ENCODE measurements at regions not wholly inside any gene's neighbourhood (a gene's known extent, or its start where the extent isn't known, plus 50 kb on each side); places are given as distances from the start of the nearest gene placed in this dataset.
"Not testable (repeated sequence)": the region's sequence is repeated elsewhere in the genome, so short reads cannot be mapped to it uniquely, and the experiment has no call there.

GRCh38 chr6:67804808-67805207, 830.3 kb upstream of the ADGRB3 start:
- not testable (repeated sequence) for H3K79me1 ChIP-seq (ENCODE audit: low read depth, low read length); H3K9ac ChIP-seq (ENCODE audit: low read depth, low read length, poor library complexity); H2BK12ac ChIP-seq (ENCODE audit: low read length); H3K4me1 ChIP-seq (ENCODE audit: control insufficient read depth in 2 of 2, insufficient read depth in 1 of 2, low read depth in 1 of 2, low read length in 2 of 2); H4K8ac ChIP-seq (ENCODE audit: low read depth, low read length); H2AFZ ChIP-seq (ENCODE audit: low read length); H3K27ac ChIP-seq (replicated peaks; ENCODE audit: low read length); H4K91ac ChIP-seq (ENCODE audit: low read depth, low read length, poor library complexity); H3K36me3 ChIP-seq (replicated peaks in 1 of 2; ENCODE audit: control insufficient read depth in 2 of 2, insufficient read depth in 2 of 2, low read length in 2 of 2); H3K4ac ChIP-seq (ENCODE audit: low read length); H3K27me3 ChIP-seq (ENCODE audit: control insufficient read depth in 3 of 3, insufficient read depth in 3 of 3, low read depth in 1 of 3, low read length in 3 of 3); H3K23ac ChIP-seq (ENCODE audit: low read depth, low read length, poor library complexity); DNase-seq (ENCODE audit: low spot score); H2BK15ac ChIP-seq (ENCODE audit: low read length); H2BK120ac ChIP-seq (ENCODE audit: low read depth, low read length); H2BK5ac ChIP-seq (ENCODE audit: low read length); H3K18ac ChIP-seq (ENCODE audit: low read length); H3K14ac ChIP-seq (ENCODE audit: low read length); H3K9me3 ChIP-seq (replicated peaks in 1 of 2; ENCODE audit: control insufficient read depth in 2 of 2, insufficient read depth in 1 of 2, low read depth in 1 of 2, low read length in 2 of 2); H2AK5ac ChIP-seq (ENCODE audit: low read depth, low read length); H3K4me2 ChIP-seq (ENCODE audit: insufficient read depth, low read length, poor library complexity, severe bottlenecking); H3K4me3 ChIP-seq (ENCODE audit: low read length in 2 of 2)
- WGBS, 2 donors (ENCODE audit: extremely low coverage in 2 of 2, insufficient read length in 2 of 2, insufficient replicate concordance in 1 of 2) = no CpG with 5 or more reads among the region's 5 CpGs

- Histone ChIP-seq H2AK5ac (ENCODE audit: low read depth, low read length) (no peak overlapping the region), H3K23ac (ENCODE audit: low read depth, low read length, poor library complexity) (no peak overlapping the region), H4K91ac (ENCODE audit: low read depth, low read length, poor library complexity) (no peak overlapping the region), H3K36me3 (replicated peaks in 1 of 2; ENCODE audit: control insufficient read depth in 2 of 2, insufficient read depth in 2 of 2, low read length in 2 of 2) (no peaks in the 10 kb centered on the region), H3K9me3 (replicated peaks in 1 of 2; ENCODE audit: control insufficient read depth in 2 of 2, insufficient read depth in 1 of 2, low read depth in 1 of 2, low read length in 2 of 2) (no peaks in the 10 kb centered on the region), H3K4ac (ENCODE audit: low read length) (no peak overlapping the region), H3K18ac (ENCODE audit: low read length) (no peak overlapping the region), H3K79me1 (ENCODE audit: low read depth, low read length) (no peaks in the 10 kb centered on the region), H3K14ac (ENCODE audit: low read length) (no peak overlapping the region), H3K4me3 (ENCODE audit: low read length in 2 of 2) (no peak overlapping the region), H3K9ac (ENCODE audit: low read depth, low read length, poor library complexity) (no peak overlapping the region), H2BK12ac (ENCODE audit: low read length) (no peak overlapping the region), H3K27me3 (ENCODE audit: control insufficient read depth in 3 of 3, insufficient read depth in 3 of 3, low read depth in 1 of 3, low read length in 3 of 3) (no peaks in the 10 kb centered on the region), H3K4me2 (ENCODE audit: insufficient read depth, low read length, poor library complexity, severe bottlenecking) (no peak overlapping the region), H3K27ac (replicated peaks; ENCODE audit: low read length) (no peak overlapping the region), H2BK120ac (ENCODE audit: low read depth, low read length) (no peak overlapping the region), H4K8ac (ENCODE audit: low read depth, low read length) (no peak overlapping the region), H3K4me1 (ENCODE audit: control insufficient read depth in 2 of 2, insufficient read depth in 1 of 2, low read depth in 1 of 2, low read length in 2 of 2) (no peaks in the 10 kb centered on the region), H2BK15ac (ENCODE audit: low read length) (no peak overlapping the region), H2BK5ac (ENCODE audit: low read length) (no peak overlapping the region), H2AFZ (ENCODE audit: low read length) (no peak overlapping the region)
- no peak for DNase-seq (ENCODE audit: low spot score)
Measured at GRCh38 chr6:67802771-67803170, 832.3 kb upstream of the ADGRB3 start.

GRCh38 chr6:67792996-67793395, 842.1 kb upstream of the ADGRB3 start:
- Histone ChIP-seq H3K4me2 (ENCODE audit: insufficient read depth, low read length, poor library complexity, severe bottlenecking) (no peak overlapping the region), H3K4me3 (ENCODE audit: low read length in 2 of 2) (no peak overlapping the region), H3K27ac (replicated peaks; ENCODE audit: low read length) (no peak overlapping the region), H2AFZ (ENCODE audit: low read length) (no peak overlapping the region), H3K27me3 (ENCODE audit: control insufficient read depth in 3 of 3, insufficient read depth in 3 of 3, low read depth in 1 of 3, low read length in 3 of 3) (no peaks in the 10 kb centered on the region), H3K18ac (ENCODE audit: low read length) (no peak overlapping the region), H3K36me3 (replicated peaks in 1 of 2; ENCODE audit: control insufficient read depth in 2 of 2, insufficient read depth in 2 of 2, low read length in 2 of 2) (no peaks in the 10 kb centered on the region), H2AK5ac (ENCODE audit: low read depth, low read length) (no peak overlapping the region), H2BK15ac (ENCODE audit: low read length) (no peak overlapping the region), H2BK120ac (ENCODE audit: low read depth, low read length) (no peak overlapping the region), H2BK12ac (ENCODE audit: low read length) (no peak overlapping the region), H3K4me1 (ENCODE audit: control insufficient read depth in 2 of 2, insufficient read depth in 1 of 2, low read depth in 1 of 2, low read length in 2 of 2) (no peaks in the 10 kb centered on the region), H3K4ac (ENCODE audit: low read length) (no peak overlapping the region), H3K14ac (ENCODE audit: low read length) (no peak overlapping the region), H3K79me1 (ENCODE audit: low read depth, low read length) (no peaks in the 10 kb centered on the region), H3K9ac (ENCODE audit: low read depth, low read length, poor library complexity) (no peak overlapping the region), H4K91ac (ENCODE audit: low read depth, low read length, poor library complexity) (no peak overlapping the region), H4K8ac (ENCODE audit: low read depth, low read length) (no peak overlapping the region), H3K23ac (ENCODE audit: low read depth, low read length, poor library complexity) (no peak overlapping the region), H3K9me3 (replicated peaks in 1 of 2; ENCODE audit: control insufficient read depth in 2 of 2, insufficient read depth in 1 of 2, low read depth in 1 of 2, low read length in 2 of 2) (no peaks in the 10 kb centered on the region), H2BK5ac (ENCODE audit: low read length) (no peak overlapping the region)
- no peak for DNase-seq (ENCODE audit: low spot score)
- WGBS, 2 donors (ENCODE audit: extremely low coverage in 2 of 2, insufficient read length in 2 of 2, insufficient replicate concordance in 1 of 2) = no CpG with 5 or more reads among the region's 2 CpGs

- Histone ChIP-seq H2BK12ac (ENCODE audit: low read length) (no peak overlapping the region), H2AK5ac (ENCODE audit: low read depth, low read length) (no peak overlapping the region), H4K91ac (ENCODE audit: low read depth, low read length, poor library complexity) (no peak overlapping the region), H3K18ac (ENCODE audit: low read length) (no peak overlapping the region), H2BK120ac (ENCODE audit: low read depth, low read length) (no peak overlapping the region), H3K4ac (ENCODE audit: low read length) (no peak overlapping the region), H3K36me3 (replicated peaks in 1 of 2; ENCODE audit: control insufficient read depth in 2 of 2, insufficient read depth in 2 of 2, low read length in 2 of 2) (no peaks in the 10 kb centered on the region), H3K4me2 (ENCODE audit: insufficient read depth, low read length, poor library complexity, severe bottlenecking) (no peak overlapping the region), H3K27ac (replicated peaks; ENCODE audit: low read length) (no peak overlapping the region), H3K23ac (ENCODE audit: low read depth, low read length, poor library complexity) (no peak overlapping the region), H2BK5ac (ENCODE audit: low read length) (no peak overlapping the region), H2BK15ac (ENCODE audit: low read length) (no peak overlapping the region), H3K27me3 (ENCODE audit: control insufficient read depth in 3 of 3, insufficient read depth in 3 of 3, low read depth in 1 of 3, low read length in 3 of 3) (no peaks in the 10 kb centered on the region), H3K79me1 (ENCODE audit: low read depth, low read length) (no peaks in the 10 kb centered on the region), H2AFZ (ENCODE audit: low read length) (no peak overlapping the region), H3K14ac (ENCODE audit: low read length) (no peak overlapping the region), H3K9me3 (replicated peaks in 1 of 2; ENCODE audit: control insufficient read depth in 2 of 2, insufficient read depth in 1 of 2, low read depth in 1 of 2, low read length in 2 of 2) (no peaks in the 10 kb centered on the region), H3K4me1 (ENCODE audit: control insufficient read depth in 2 of 2, insufficient read depth in 1 of 2, low read depth in 1 of 2, low read length in 2 of 2) (no peaks in the 10 kb centered on the region), H4K8ac (ENCODE audit: low read depth, low read length) (no peak overlapping the region), H3K4me3 (ENCODE audit: low read length in 2 of 2) (no peak overlapping the region), H3K9ac (ENCODE audit: low read depth, low read length, poor library complexity) (no peak overlapping the region)
- WGBS, 2 donors (ENCODE audit: extremely low coverage in 2 of 2, insufficient read length in 2 of 2, insufficient replicate concordance in 1 of 2) = no CpG with 5 or more reads among the region's 1 CpG
- DNase-seq (ENCODE audit: low spot score) = no peak
Measured at GRCh38 chr6:67790569-67790968, 844.5 kb upstream of the ADGRB3 start.

Data from neuronal stem cell (in vitro differentiated cells).